NB4 (cell line): ENCODE measurements at regions not wholly inside any gene's neighbourhood (a gene's known extent, or its start where the extent isn't known, plus 50 kb on each side); places are given as distances from the start of the nearest gene placed in this dataset.

Source experiments
- CTCF ChIP-seq: IDR thresholded peaks from one replicate; pipeline ENCODE4 v1.5.1; 2012; ENCODE audit warnings: low read depth, low read length
- POLR2A ChIP-seq: IDR thresholded peaks from 2 replicates; pipeline ENCODE4 v1.6.1; 2011; ENCODE audit warnings: mild to moderate bottlenecking; ENCODE audit not compliant: insufficient read length; ENCODE audit errors: extremely low read depth

GRCh38 chr3:99084826-99085225 is 183.3 kb upstream of the DCBLD2 start:
- TF ChIP-seq CTCF, result no peak
- TF ChIP-seq POLR2A, result no peak
